Pancreas (tissue), 10 donors: ENCODE measurements at regions not wholly inside any gene's neighbourhood (a gene's known extent, or its start where the extent isn't known, plus 50 kb on each side); places are given as distances from the start of the nearest gene placed in this dataset.

ENCODE experiments used
- ATAC-seq, 4 donors: fragments of 200-7000 bp; cut with Tn5 transposase; one replicate each; pipeline versions ENCODE4 v1.8.0 to v1.9.1; 2020; ENCODE audit warnings: mild to moderate bottlenecking in 4 of 4, moderate library complexity in 4 of 4
- DNase-seq, 6 donors: peaks; one replicate each; pipeline ENCODE4 v3.0.0-alpha.2; 2020
- FAIRE-seq: peaks from 2 replicates; lab custom pipeline; 2012; peaks lifted over from hg19 to GRCh38; lab: Jason Lieb, UNC
- H3K27ac ChIP-seq, 4 donors: fragments of 200-600 bp; sonication (generic); 1 replicate in 3 of 4; 2 replicates in 1 of 4; pipeline versions ENCODE4 v1.5.0 to v1.8.0; 2020
- H3K27me3 ChIP-seq, 4 donors: fragments of 200-600 bp; one replicate each; pipeline ENCODE4 v1.8.0; 2021
- H3K36me3 ChIP-seq, 3 donors: fragments of 200-600 bp; sonication (generic) in 1 of 3; one replicate each; pipeline versions ENCODE4 v1.5.0 to v1.8.0; 2020 to 2021
- H3K4me1 ChIP-seq, 3 donors: fragments of 200-600 bp; one replicate each; pipeline ENCODE4 v1.8.0; 2021
- H3K4me3 ChIP-seq, 4 donors: fragments of 200-600 bp; sonication (generic) in 2 of 4; one replicate each; pipeline versions ENCODE4 v1.5.0 to v1.8.0; 2020 to 2021
- H3K9me3 ChIP-seq, 4 donors: fragments of 200-600 bp; one replicate each; pipeline ENCODE4 v1.8.0; 2021
- CTCF ChIP-seq, 4 donors: fragments of 200-600 bp; sonication (generic) in 3 of 4; IDR thresholded peaks; one replicate each; pipeline versions ENCODE4 v1.5.0 to v1.8.0; 2021; ENCODE audit warnings: antibody characterized with exemption in 4 of 4
- WGBS, 2 donors: extraction: QIAGEN DNeasy Blood & Tissue Kit; methylation state at CpG; one replicate each; pipeline ENCODE4 v1.1.7; 2013; 5-methylcytosine and 5-hydroxymethylcytosine counted together
- intact Hi-C, 3 donors: fragments of 100-400 bp; cut with DNase I; formaldehyde crosslinking; loops; one replicate each; pipeline versions ENCODE4 v1.11.1 to v1.14.2; 2022
- donor health status: healthy with polysubstance abuse.
- donor health status: DM: no; HTN: no; CAD: no; lungs with moderate emphysema.
- donor health status: DM: no; HTN: no; CAD: no.
- donor health status: control.
- donor health status: control.
- donor health status: Bipolar disorder and iron deficiency.
- donor health status: DM: yes; HTN: yes; CAD: no.
- donor health status: DM: no; HTN: no; CAD: no.
- donor health status: DM: no; HTN: no; CAD: no.
- donor health status: DM: yes; HTN: yes; CAD: no.

GRCh38 chr12:88876857-88877256, 296.6 kb upstream of the KITLG start:
- H3K36me3 ChIP-seq: no peaks in the 10 kb centered on the region
- H3K27me3 ChIP-seq: no peaks in the 10 kb centered on the region
- H3K9me3 ChIP-seq: no peaks in the 10 kb centered on the region
- FAIRE-seq (no peak), DNase-seq (no peak), ATAC-seq (no peak)
- H3K27ac ChIP-seq: no peak overlapping the region
- H3K4me3 ChIP-seq: no peak overlapping the region
- TF ChIP-seq CTCF (IDR thresholded peaks at IDR 0.05): no peak
- peaks cover 0 to 3% (median 0%) of the 10 kb centered on the region in 3 donors for H3K4me1 ChIP-seq
- 85 to 89% methylated on average over 2 of the region's 2 CpGs for whole genome bisulfite sequencing, 2 donors
- intact Hi-C loops: no loop called here

- no peak for ATAC-seq
- no peak for DNase-seq
- WGBS, 2 donors: 40% methylated on average over 3 of the region's 3 CpGs
- H3K4me3 ChIP-seq: no peak overlapping the region
- no peak for TF ChIP-seq CTCF (IDR thresholded peaks at IDR 0.05)
- intact Hi-C loops: no loop called here
- H3K27ac ChIP-seq: no peak overlapping the region
- H3K36me3 ChIP-seq: no peaks in the 10 kb centered on the region
- no peaks in the 10 kb centered on the region for H3K27me3 ChIP-seq
- H3K4me1 ChIP-seq: peaks cover 0 to 3% (median 0%) of the 10 kb centered on the region in 3 donors
- H3K9me3 ChIP-seq: no peaks in the 10 kb centered on the region
- FAIRE-seq: no peak
These were observed 289.9 kb upstream of the KITLG start for GRCh38 chr12:88870000-88870737.

- Histone ChIP-seq H3K27me3 (no peaks in the 10 kb centered on the region), H3K4me3 (no peak overlapping the region), H3K36me3 (no peaks in the 10 kb centered on the region), H3K4me1 (no peaks in the 10 kb centered on the region), H3K9me3 (no peaks in the 10 kb centered on the region), H3K27ac (no peak overlapping the region)
- ATAC-seq: no peak
- no peak for DNase-seq
- no peak for FAIRE-seq
- intact Hi-C loops: no loop called here
- TF ChIP-seq CTCF (IDR thresholded peaks at IDR 0.05): no peak
These were observed 287.8 kb upstream of the KITLG start for GRCh38 chr12:88868050-88868449.

GRCh38 chr12:88867510-88867909, 287.2 kb upstream of the KITLG start:
- TF ChIP-seq CTCF (IDR thresholded peaks at IDR 0.05): no peak
- intact Hi-C loops: no loop called here
- Histone ChIP-seq H3K27me3 (no peaks in the 10 kb centered on the region), H3K4me3 (no peak overlapping the region), H3K4me1 (no peaks in the 10 kb centered on the region), H3K9me3 (no peaks in the 10 kb centered on the region), H3K36me3 (no peaks in the 10 kb centered on the region), H3K27ac (no peak overlapping the region)
- ATAC-seq (no peak), DNase-seq (no peak), FAIRE-seq (no peak)
- 82 to 83% methylated on average over 2 of the region's 2 CpGs for WGBS, 2 donors

- intact Hi-C loops: no loop called here
- H3K36me3 ChIP-seq: no peaks in the 10 kb centered on the region
- FAIRE-seq (no peak), DNase-seq (no peak), ATAC-seq (no peak)
- no peaks in the 10 kb centered on the region for H3K27me3 ChIP-seq
- TF ChIP-seq CTCF (IDR thresholded peaks at IDR 0.05): no peak
- H3K4me3 ChIP-seq: no peak overlapping the region
- no peaks in the 10 kb centered on the region for H3K4me1 ChIP-seq
- H3K9me3 ChIP-seq: no peaks in the 10 kb centered on the region
- no peak overlapping the region for H3K27ac ChIP-seq
- WGBS, 2 donors: 89 to 93% methylated on average over 4 of the region's 4 CpGs
These were observed 286.6 kb upstream of the KITLG start for GRCh38 chr12:88866881-88867280.
